A549 (cell line): ENCODE measurements at regions not wholly inside any gene's neighbourhood (a gene's known extent, or its start where the extent isn't known, plus 50 kb on each side); places are given as distances from the start of the nearest gene placed in this dataset.

Source experiments
- BHLHE40 ChIP-seq: IDR thresholded peaks from 2 replicates; pipeline ENCODE4 v1.6.1; 2012; ENCODE audit warnings: low read depth, low read length, inconsistent platforms
- CBX2 ChIP-seq: fragments of 200-600 bp; sonication (generic); IDR thresholded peaks from 2 replicates; pipeline ENCODE4 v1.6.1; 2016; ENCODE audit warnings: low read depth, mild to moderate bottlenecking, borderline replicate concordance
- CHD2 ChIP-seq: fragments of 150-350 bp; IDR thresholded peaks from 2 replicates; pipeline ENCODE4 v1.6.1; 2014; ENCODE audit warnings: low read length; ENCODE audit not compliant: partially characterized antibody
- CTCF ChIP-seq: fragments of >200 bp; sonication (Bioruptor Twin); formaldehyde crosslinking; IDR thresholded peaks from 3 replicates; pipeline ENCODE4 v1.5.1; 2016
- JUN ChIP-seq, 2 experiments: fragments of >200 bp; sonication (Bioruptor Twin); formaldehyde crosslinking; IDR thresholded peaks; 2 replicates in 1 of 2; 3 replicates in 1 of 2; pipeline ENCODE4 v1.6.1; 2016 to 2017
- JUNB ChIP-seq: fragments of >200 bp; sonication (Bioruptor Twin); formaldehyde crosslinking; IDR thresholded peaks from 2 replicates; pipeline ENCODE4 v1.6.1; 2016
- KDM1A ChIP-seq: fragments of 200-600 bp; sonication (generic); IDR thresholded peaks from 2 replicates; pipeline ENCODE4 v1.6.1; 2016; ENCODE audit warnings: low read depth, mild to moderate bottlenecking
- POLR2A ChIP-seq: IDR thresholded peaks from 2 replicates; pipeline ENCODE4 v1.6.1; 2012; ENCODE audit warnings: mild to moderate bottlenecking, low read length
- POLR2AphosphoS2 ChIP-seq: conservative IDR thresholded peaks from 2 replicates; pipeline ENCODE4 v1.6.1; 2012; ENCODE audit warnings: low read length, improper control_type of control experiment, inconsistent platforms
- RAD21 ChIP-seq, 2 experiments: fragments of >200 bp in 1 of 2; sonication (Bioruptor Twin) in 1 of 2; formaldehyde crosslinking in 1 of 2; IDR thresholded peaks in 1 of 2; conservative IDR thresholded peaks in 1 of 2; 2 replicates in 1 of 2; 3 replicates in 1 of 2; pipeline ENCODE4 v1.6.1; 2012 to 2018; ENCODE audit warnings: inconsistent platforms in 1 of 2
- RCOR1 ChIP-seq: fragments of 150-350 bp; IDR thresholded peaks from 2 replicates; pipeline ENCODE4 v1.6.1; 2014; ENCODE audit warnings: antibody characterized with exemption, low read length, low read depth
- TF ChIP-seq, protein P1 (sequence below): fragments of 150-350 bp; IDR thresholded peaks from 2 replicates; pipeline ENCODE4 v1.6.1; 2014; ENCODE audit warnings: low read depth, mild to moderate bottlenecking, low read length

DNA sequence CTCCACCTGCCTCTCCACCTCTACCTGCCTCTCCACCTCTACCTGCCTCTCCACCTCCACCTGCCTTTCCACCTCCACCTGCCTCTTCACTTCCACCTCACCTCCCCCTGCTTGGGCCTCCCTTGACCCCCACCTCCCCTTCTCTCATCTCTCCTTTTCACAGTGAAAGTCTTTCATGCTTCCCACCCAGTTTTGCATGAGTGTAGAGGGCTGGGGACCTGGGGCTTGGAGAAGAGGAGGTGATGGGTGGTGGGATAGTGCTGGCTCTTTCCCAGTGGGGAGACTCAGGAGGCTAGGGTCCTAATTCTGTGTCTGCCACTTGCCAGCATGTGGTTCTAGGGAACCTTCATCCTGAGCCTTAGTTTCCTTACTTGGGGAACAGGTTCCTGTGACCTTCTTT, 316.2 kb upstream of the C1orf174 start:
- TF ChIP-seq POLR2A (no peak), CBX2 (no peak), CHD2 (no peak), CTCF (no peak), RAD21 (conservative IDR thresholded peaks at IDR 0.05 in 1 of 2, IDR thresholded peaks at IDR 0.05 in 1 of 2) (no peak), BHLHE40 (no peak), POLR2AphosphoS2 (no peak), RCOR1 (no peak), KDM1A (no peak), JUNB (no peak), JUN (IDR thresholded peaks at IDR 0.05) (no peak)
- TF ChIP-seq, protein P1, sequence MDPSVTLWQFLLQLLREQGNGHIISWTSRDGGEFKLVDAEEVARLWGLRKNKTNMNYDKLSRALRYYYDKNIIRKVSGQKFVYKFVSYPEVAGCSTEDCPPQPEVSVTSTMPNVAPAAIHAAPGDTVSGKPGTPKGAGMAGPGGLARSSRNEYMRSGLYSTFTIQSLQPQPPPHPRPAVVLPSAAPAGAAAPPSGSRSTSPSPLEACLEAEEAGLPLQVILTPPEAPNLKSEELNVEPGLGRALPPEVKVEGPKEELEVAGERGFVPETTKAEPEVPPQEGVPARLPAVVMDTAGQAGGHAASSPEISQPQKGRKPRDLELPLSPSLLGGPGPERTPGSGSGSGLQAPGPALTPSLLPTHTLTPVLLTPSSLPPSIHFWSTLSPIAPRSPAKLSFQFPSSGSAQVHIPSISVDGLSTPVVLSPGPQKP: no peak
